Hematopoietic multipotent progenitor cell treated with erythropoietin and hydrocortisone succinate and interleukin-3 and kit ligand, for 6 days (in vitro differentiated cells): ENCODE measurements at regions not wholly inside any gene's neighbourhood (a gene's known extent, or its start where the extent isn't known, plus 50 kb on each side); places are given as distances from the start of the nearest gene placed in this dataset.
"Not testable (repeated sequence)": the region's sequence is repeated elsewhere in the genome, so short reads cannot be mapped to it uniquely, and the experiment has no call there.

Experiments
- DNase-seq: peaks from one replicate; pipeline ENCODE4 v3.0.0-alpha.2; 2015

DNA sequence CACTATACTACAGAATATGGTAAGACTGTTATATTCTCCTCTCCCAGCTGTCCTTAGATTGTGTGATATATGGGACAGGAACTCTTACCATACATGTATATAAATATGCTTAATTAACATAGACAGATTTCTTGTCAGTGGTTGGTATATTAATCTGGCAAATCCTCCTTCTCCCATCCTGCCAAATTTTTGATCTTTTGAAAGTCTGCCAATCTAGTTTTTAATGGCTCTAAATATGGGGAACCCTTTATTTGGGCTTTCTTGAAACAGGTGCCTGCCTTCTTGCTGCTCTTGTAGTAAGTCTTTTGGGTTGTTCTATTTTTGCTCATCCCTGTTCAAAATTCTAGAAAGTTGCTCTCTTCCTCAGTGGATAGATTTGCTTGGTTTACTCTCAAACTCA, 63.5 kb downstream of the SPATA31D1 start:
- DNase-seq: no peak

DNA sequence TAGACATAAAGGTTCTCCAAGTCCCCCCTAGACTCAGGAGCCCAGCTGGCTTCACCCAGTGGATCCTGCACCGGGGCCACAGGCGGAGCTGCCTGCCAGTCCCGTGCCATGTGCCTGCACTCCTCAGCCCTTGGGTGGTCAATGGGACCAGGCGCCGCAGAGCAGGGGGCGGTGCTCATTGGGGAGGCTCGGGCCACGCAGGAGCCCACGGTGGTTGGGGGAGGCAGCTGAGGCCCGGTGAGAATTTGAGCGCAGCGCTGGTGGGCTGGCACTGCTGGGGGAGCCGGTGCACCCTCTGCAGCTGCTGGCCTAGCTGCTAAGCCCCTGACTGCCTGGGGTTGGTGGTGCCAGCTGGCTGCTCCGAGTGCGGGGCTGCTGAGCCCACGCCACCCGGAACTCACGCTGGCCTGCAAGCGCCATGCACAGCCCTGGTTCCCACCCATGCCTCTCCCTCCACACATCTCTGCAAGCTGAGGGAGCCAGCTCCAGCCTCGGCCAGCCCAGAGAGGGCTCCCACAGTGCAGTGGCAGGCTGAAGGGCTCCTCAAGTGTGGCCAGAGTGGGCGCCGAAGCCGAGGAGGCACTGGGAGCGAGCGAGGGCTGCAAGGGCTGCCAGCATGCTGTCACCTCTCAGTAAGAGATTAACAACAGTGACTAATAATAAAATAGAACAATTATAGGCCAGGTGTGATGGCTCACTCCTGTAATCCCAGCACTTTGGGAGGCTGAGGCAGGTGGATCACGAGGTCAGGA, 65.9 kb downstream of the SPATA31D1 start:
- DNase-seq: no peak

DNA sequence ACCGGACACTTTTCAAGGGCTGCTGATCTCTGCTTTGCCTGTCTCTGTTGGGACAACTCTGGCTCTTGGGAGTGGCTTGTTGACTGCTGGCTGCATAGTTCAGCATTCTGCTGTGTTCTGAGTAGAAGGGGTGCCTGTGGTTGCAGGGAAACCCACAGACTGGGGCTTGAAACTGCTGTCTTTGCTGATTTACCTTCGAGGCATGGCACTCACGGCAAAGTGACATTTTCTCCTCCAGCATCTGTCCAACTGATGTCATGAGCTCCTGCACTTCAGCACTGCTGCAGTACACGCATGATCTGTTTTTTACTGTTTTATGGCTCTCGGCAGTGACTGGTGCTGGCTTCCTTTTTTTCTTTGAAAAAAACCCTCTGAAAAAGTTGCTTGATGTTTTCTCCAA, 69.2 kb downstream of the SPATA31D1 start:
- no peak for DNase-seq

DNA sequence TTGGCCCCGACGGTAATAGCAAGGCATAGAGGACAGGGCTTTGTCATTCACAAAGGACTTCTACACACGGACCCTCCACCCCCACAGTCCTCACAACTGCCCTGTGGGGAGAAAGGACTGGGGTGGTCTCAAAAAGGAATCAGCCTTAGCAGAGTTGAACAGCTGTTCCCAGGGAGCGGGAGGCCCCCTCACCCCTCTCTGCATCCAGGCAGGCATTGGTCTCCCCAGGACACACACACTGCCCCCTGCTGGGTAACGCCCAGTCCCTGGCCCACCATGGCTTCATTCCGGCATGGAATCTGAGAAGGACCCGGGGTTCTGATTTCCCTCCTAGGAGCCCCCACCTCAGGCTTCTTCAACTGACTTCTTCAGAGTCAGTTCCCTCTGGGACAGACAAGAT, 73.2 kb downstream of the SPATA31D1 start:
- not testable (repeated sequence) for DNase-seq

DNA sequence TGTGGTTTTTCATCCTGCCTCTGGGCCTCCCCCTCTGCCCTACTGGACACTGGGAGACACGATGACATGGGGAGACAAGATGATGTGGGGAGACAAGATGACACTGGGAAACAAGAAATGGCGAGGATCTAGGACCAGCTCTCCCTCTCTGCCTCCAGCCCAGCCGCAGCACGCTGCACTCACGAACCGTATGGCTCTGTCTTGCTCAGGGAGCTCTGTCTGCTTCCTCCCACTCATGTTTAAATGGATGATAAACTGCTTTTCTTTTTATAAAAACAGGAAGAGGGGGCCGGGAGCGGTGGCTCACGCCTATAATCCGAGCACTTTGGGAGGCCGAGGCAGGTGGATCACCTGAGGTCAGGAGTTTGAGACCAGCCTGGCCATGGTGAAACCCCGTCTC, 73.7 kb downstream of the SPATA31D1 start:
- DNase-seq: no peak

DNA sequence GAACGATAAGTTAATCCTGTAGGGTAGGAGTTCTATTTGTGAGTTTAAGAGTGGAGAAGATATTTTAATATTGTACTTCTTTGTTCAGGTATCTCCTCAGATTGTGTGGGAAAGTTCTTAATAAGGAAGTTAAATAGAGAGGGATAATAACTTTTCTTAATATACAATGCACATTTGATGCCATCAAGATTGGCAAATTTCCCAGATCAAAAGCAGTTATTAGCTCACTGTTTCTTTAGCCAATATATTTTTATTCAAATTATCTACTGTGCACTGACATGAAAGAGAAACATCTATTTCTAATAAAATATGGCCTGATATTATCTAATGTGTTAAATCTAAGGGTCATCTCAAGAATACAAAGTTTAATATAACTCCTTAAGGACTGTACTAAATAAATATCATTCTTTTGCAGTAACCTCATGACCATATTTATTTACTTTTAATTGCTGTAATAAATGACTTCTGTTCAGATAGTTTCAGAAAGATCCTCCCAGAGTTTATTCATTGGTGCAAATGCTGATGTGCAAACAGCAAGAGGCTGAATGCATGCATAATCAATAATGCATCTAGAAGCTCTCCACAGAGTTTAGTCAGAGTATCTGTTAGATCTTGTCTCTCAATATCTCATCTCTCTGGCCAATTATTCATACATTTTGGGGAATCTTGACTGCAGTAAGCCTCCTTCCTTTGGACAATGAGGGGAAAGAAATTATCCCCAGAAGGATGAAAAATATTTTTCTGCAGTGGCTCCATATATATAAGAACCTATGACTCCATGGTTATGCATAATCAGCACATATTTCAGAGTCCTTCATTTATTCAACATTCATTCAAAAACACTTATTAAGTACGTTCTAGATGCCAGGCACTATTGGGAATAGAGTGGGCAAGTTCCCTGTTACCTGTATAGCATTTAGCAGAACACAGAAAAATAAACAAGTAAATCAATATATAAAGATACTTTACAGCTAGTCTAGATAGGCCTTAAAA, 85.3 kb downstream of the SPATA31D1 start:
- DNase-seq: no peak

DNA sequence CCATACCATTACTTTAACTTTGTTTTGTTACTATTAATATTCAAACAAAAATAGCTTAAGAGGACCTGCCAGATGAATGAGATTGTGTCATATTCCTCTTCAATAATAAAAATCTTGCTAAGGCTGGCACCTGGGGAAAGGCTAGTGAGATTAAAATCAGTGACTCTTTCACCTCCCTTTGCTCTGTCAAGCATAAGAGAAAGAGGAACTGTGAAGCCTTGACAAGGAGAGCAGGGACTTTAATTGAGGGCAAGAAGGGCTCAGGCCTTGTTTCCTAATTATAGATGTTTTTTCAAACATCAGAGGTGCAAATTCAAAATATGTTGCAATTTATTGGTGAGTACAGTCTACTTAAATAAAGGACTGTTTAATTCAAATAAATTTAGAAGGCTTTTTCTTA, 91.7 kb downstream of the SPATA31D1 start:
- DNase-seq: no peak

DNA sequence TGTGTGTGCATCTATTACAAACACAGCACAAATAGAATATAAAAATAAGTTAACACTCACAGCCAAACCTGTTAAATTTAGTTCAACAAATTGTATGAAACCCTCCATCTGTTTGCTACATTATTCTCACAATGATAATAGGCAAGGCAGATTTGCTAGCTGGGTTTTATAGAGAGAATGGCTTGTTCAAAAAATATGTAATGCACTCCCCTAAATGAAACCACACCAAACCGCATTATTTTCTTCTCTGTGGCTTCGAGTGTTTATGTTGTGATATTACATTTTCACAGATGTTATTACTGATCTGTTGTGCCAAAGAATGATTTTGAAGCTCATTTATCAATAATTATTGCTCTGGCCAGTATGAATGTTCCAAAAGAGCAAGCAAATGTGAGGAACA, 92.9 kb downstream of the SPATA31D1 start:
- no peak for DNase-seq

DNA sequence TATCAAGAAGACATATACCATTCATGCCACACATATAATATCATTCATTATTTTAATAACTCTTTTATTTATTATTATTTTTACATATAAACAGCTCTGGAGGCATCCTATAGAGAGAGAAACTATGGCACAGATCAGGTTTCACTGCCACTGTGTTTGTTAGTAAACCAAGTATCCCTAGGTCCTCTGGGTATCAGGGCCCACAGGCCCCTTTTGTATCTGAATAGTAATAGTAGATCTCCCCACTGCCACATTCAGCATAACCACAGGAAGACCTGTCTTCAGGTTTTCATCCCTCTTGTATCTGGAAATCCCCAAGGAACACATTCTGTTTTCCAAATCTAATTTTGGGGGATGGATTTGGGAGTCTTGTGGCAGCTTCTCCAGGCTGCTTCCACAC, 94.0 kb downstream of the SPATA31D1 start:
- no peak for DNase-seq

DNA sequence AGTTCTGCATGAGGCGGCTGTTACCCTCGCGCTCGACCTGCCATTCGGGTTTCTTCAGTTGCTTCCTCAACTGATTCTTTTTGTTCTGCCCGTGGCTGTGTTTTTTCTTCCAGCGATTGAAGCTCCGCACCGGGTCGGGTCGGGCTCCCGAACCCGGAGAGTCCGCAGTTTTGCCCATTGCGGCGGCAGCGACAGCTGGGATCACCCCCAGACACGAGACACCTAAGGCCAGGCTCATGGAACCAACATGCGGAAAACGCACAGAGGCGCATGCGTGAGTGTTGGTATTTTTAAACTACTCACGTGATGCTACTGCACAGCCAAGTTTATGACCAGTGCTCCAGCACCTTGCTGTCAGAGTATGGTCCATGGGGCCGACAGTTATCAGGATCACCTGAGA, 100.0 kb downstream of the SPATA31D1 start:
- no peak for DNase-seq

DNA sequence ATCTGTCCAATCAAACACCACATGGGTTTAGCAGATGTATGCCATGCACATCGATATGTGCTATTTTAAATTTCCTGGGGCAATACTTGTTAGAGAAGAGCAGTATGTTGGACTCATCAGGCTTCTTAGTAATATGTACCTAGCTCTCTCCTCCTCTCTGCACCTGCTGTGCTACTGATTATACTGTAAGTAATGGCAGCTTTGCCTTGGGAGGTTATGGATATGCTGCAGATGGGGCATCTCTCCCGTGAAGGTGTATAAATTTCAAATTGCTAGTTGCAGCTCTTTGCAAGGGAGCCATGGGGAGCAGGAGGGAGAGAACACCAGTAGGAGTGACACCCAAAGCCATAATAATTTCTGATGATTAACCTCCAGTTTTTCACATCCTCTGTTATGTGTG, 101.5 kb downstream of the SPATA31D1 start:
- DNase-seq: no peak

DNA sequence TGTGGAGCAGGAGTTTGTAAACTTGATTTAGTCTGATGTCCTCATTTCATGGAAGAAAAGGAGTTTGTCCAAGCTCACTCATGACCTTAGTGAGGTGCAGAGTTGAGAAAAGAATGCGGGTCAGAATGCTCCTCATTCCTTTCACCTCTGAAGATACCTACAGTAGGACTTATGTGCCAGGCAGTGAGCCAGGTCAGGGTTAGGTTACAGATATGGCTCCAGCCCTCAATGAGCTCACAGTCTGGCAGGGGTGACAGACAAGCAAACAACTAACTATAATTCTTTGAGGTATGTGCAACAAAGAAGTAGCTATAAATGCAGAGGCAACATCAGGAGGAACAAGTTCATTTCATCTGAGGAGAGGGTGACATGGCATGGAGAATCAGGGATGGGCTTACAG, 102.5 kb downstream of the SPATA31D1 start:
- no peak for DNase-seq

DNA sequence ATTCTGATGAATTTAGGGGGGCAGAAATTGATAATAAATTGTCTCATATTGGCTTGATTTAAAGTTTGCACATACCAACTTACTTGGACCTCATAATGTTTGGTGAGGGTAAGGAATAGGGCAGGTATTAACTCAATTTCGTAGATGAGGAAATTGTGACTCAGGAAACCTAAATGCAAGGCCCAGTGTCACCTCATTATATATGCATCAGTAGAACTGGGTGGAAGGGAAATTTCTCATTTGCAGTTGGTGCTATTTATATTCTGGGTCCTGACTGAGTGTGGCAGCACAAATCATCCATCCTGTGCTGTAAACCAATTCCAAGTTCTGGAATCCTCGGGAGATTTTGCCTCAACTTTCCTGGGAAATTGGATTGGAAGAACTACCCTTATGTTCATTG, 103.0 kb downstream of the SPATA31D1 start:
- DNase-seq: no peak

DNA sequence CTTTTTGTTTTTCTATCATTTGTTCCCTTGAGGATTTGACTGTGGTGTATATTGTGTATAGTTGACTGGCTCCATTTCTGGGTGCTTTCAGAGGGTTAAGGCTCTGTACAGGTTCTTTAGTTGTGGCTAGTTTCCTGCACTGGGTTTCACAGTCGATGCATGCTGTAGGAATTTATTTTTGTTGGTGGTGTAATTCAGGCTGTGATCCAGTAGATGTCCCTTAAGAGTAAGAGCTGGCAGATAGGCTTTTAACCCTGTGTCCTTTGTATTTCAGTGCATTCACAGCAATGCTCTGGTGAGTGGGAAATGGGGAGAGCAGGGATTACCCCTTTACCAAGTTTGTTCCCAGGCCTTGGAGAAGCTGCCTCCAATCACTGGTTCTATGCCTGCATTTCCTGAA, 112.9 kb downstream of the SPATA31D1 start:
- no peak for DNase-seq

DNA sequence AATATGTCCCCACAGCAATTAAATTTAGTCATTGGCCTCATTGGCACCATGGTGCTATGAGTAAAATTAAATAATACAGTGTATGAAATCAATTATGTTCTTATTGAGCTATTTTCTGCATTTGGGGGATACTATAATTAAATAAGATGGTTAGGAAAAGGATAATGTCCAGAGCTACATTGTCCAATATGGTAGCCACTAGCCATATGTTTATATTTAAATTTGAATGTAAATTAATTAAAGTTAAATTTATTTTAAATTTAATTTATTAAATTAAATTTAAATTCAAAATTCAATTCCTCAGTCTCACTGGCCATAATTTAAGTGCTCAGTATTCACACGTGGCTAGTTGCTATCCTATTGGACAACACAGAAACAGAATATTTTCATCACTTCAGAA, 115.7 kb downstream of the SPATA31D1 start:
- DNase-seq: no peak

DNA sequence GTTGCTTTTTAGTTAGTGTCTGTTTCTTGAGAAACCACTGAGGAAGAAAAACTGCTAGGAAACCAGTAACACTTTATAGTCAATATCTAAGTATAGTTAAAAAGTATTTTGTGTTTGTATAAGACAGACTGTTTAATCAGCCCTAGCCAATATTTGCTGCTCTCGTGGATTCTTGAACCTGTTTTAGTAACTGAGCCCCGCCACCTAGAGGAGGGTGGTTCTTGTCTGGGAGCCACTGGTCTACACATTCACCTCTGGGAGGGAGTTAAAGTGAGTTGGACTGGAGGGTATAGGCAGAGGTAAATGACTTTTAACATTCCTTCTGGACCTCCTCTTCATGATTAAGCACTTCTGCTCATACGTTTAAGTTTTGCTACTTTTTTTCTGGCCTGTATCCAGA, 117.2 kb downstream of the SPATA31D1 start:
- DNase-seq: no peak

DNA sequence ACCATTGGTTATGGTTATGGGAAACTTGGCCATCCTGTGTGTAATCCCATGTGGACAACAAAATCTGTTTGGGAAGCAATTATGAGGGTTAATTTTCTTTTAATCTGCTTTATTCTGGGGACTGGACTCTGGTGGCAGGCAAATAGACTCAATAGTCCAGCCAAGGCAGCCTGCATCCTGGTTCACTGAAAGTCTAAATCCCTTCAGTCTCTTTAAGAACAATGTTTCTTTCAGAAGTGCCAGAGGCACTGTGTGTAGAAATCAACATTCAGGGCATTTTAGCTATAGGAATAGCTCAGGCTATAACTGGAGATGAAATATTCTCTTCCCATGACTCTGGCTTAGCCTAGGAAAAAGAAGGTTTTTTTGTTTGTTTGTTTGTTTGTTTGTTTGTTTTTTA, 118.0 kb downstream of the SPATA31D1 start:
- no peak for DNase-seq

DNA sequence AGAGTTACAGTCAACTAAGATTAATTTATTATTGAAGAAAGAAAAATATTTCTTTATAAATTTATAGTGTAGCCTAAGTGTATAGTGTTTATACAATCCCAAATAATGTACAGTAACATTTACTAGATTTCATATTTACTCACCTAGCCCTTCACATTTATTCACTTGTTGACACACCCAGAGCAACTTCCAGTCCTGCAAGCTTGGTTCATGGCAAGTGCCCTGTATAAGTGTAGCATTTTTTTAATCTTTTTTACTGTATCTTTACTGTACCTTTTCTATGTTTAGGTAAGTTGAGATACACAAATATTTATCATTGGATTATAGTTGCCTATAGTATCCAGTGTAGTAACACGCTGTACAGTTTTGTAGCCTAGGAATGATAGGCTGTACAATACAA, 119.9 kb downstream of the SPATA31D1 start:
- DNase-seq: no peak

DNA sequence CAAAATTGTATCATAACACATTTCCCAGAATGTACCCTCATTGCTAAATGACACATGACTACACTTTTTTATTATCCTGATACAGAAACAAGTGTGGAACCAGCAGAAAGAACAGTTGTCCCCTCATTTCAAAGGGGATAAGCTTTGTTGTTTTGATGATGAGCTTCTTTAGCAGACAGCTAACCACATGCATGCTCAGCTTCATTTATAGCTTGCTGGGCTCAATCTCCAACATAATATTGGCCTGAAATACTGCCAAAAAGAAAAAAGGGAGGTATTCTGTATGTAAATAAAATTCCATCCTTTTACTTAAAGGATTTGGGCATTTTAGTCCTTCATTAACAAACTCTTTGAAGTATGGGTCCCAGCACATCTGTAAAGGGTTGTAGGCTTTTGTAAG, 120.4 kb downstream of the SPATA31D1 start:
- DNase-seq: no peak

DNA sequence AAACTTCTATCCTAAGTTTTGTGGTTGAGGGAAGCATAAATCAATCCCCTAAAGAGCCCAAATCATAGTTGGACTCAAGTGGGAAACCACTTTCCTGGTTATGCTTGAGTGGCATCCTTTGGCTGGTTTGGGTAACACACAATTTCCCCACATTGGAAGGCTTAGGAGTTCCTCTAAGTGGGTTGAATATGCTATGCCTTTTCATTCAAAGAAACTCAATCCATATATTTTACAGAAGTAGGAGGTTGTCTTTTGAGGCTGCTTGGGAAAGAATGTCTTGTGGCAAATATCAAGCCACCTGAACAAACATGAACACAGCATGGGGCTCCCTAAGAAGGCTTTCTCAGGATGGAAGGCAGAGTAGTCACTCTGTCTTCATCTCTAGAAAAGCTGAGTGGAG, 121.1 kb downstream of the SPATA31D1 start:
- no peak for DNase-seq

DNA sequence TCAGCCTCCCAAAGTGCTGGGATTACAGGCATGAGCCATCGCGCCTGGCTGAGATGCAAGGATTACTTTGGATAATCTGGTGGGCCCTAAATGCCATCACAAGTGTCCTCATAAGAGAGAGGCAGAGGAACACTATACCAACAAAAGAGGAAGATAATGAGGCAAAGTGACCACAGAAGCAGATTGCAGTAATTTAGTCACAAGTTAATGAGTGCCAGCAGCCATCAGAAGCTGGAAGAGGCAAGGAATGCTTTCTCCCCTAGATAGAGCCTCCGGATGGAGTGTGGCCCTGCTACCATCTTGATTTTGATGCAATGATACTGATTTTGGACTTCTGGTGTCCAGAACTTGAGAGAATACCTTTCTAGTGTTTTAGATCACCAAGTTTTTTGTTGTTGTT, 122.3 kb downstream of the SPATA31D1 start:
- DNase-seq: no peak

DNA sequence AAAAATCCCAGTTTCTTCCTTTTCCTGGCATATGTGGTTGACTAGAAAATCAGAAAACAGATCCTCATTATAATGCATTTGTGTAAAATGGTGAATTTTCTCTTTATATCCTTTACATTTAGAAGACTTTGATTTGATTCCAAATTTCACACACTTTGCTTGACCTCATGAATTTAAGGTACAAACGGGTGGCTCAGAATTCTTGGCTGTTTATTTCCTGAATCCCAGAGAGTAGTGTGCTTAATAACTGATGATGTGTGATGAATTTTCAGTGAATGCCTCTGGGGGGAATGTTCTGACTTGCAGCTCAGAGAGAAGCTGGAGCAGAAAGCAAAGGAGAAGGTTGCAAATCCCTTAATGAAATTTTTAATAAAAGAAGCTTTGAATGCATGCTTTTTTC, 126.8 kb downstream of the SPATA31D1 start:
- DNase-seq: no peak

DNA sequence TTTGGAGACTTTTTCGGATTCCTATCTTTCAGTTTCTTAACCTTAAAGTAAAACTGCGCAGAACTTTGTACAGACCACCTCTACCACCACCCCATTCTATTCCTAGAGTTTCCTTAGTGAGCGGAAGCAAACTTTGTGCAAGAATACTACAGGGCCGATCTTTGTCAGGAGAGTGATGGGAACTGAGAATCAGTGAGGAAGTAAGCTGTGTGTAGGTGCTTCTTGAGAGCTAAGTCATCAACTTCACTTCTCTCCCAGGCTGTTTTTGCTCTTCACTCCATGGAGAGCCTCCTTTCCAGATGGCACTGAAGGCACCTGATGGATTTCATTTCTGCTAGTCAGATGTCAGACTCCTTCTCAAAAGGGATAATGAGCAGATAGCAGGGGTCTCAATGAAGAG, 127.3 kb downstream of the SPATA31D1 start:
- no peak for DNase-seq

DNA sequence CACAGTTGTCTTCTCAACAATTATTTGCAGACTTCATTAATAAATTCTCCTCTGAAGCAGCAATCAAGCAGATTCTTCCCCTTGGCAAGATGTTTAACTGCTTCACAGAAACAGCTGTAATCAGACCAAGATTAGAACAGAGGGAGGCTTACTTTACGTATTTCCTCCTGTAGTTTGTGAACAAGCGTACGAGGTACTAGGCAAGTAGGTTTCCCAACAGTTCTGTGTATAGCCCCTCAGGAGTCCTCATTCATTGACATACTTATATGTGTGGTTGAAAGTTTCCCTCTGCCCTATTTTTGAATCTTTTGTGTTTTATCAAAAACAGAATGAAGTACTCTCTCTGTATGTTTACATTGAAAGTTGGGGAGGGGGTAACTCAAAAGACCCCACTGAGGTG, 128.0 kb downstream of the SPATA31D1 start:
- no peak for DNase-seq
